Neural cell (in vitro differentiated cells): ENCODE measurements at regions not wholly inside any gene's neighbourhood (a gene's known extent, or its start where the extent isn't known, plus 50 kb on each side); places are given as distances from the start of the nearest gene placed in this dataset.
"Not testable (repeated sequence)": the region's sequence is repeated elsewhere in the genome, so short reads cannot be mapped to it uniquely, and the experiment has no call there.

Source experiments
- H2AFZ ChIP-seq: fragments of 200-600, 300-800 bp; sonication (generic), shearing (Covaris generic); 2 replicates; pipeline ENCODE4 v1.6.0; 2014; ENCODE audit warnings: low read depth, mild to moderate bottlenecking, antibody characterized with exemption, low read length, moderate library complexity
- H3F3A ChIP-seq: fragments of 200-600 bp; shearing (Covaris generic); 2 replicates; pipeline ENCODE4 v1.6.1; 2016; ENCODE audit warnings: mild to moderate bottlenecking, moderate library complexity, mixed read lengths, antibody characterized with exemption, low read length; ENCODE audit not compliant: insufficient read depth, poor library complexity, severe bottlenecking
- H3K27ac ChIP-seq: fragments of 200-600, 300-800 bp; sonication (generic), shearing (Covaris generic); 2 replicates; pipeline ENCODE4 v1.5.1; 2014; ENCODE audit warnings: mild to moderate bottlenecking, low read length, moderate library complexity
- H3K27me3 ChIP-seq: fragments of 300-800, 200-600 bp; sonication (generic), shearing (Covaris generic); 2 replicates; pipeline ENCODE4 v1.6.0; 2014; ENCODE audit warnings: mild to moderate bottlenecking, low read depth, low read length, moderate library complexity; ENCODE audit not compliant: insufficient read depth
- H3K36me3 ChIP-seq: fragments of 300-800, 200-600 bp; sonication (generic), shearing (Covaris generic); 2 replicates; pipeline ENCODE4 v1.5.1; 2014; ENCODE audit warnings: mild to moderate bottlenecking, antibody characterized with exemption, low read length, moderate library complexity; ENCODE audit not compliant: insufficient read depth
- H3K4me2 ChIP-seq: fragments of 300-800, 200-600 bp; sonication (generic), shearing (Covaris generic); 2 replicates; pipeline ENCODE4 v1.6.0; 2014; ENCODE audit warnings: mild to moderate bottlenecking, low read length
- H3K4me3 ChIP-seq: fragments of 300-800, 200-600 bp; sonication (generic), shearing (Covaris generic); 2 replicates; pipeline ENCODE4 v1.5.1; 2014; ENCODE audit warnings: mild to moderate bottlenecking, low read length, moderate library complexity
- H3K79me2 ChIP-seq: fragments of 200-600 bp; shearing (Covaris generic); replicated peaks from 2 replicates; pipeline ENCODE4 v1.6.0; 2014; ENCODE audit warnings: mild to moderate bottlenecking, low read length, moderate library complexity; ENCODE audit not compliant: insufficient read depth
- H3K9ac ChIP-seq: fragments of 300-800, 200-600 bp; sonication (generic), shearing (Covaris generic); 2 replicates; pipeline ENCODE4 v1.6.1; 2016; ENCODE audit warnings: mild to moderate bottlenecking, low read length, mixed read lengths
- H3K9me2 ChIP-seq: fragments of 200-600 bp; shearing (Covaris generic); 2 replicates; pipeline ENCODE4 v1.6.1; 2016; ENCODE audit warnings: mild to moderate bottlenecking, low read length, mixed read lengths; ENCODE audit not compliant: insufficient read depth
- H3K9me3 ChIP-seq: fragments of 200-600, 300-800 bp; sonication (generic), shearing (Covaris generic); 2 replicates; pipeline ENCODE4 v1.6.1; 2016; ENCODE audit warnings: mild to moderate bottlenecking, mixed run types, low read length, moderate library complexity, mixed read lengths
- H4K20me1 ChIP-seq: fragments of 200-600 bp; shearing (Covaris generic); 2 replicates; pipeline ENCODE4 v1.6.1; 2016; ENCODE audit warnings: mild to moderate bottlenecking, mixed run types; ENCODE audit not compliant: insufficient read depth
- EP300 ChIP-seq: fragments of 450-650 bp; conservative IDR thresholded peaks from 2 replicates; pipeline ENCODE4 v1.6.1; 2014; ENCODE audit warnings: antibody characterized with exemption, mild to moderate bottlenecking, moderate library complexity; ENCODE audit not compliant: poor library complexity, severe bottlenecking
- MXI1 ChIP-seq: fragments of 450-650 bp; conservative IDR thresholded peaks from 2 replicates; pipeline ENCODE4 v1.6.1; 2014; ENCODE audit warnings: antibody characterized with exemption, mild to moderate bottlenecking; ENCODE audit not compliant: poor library complexity, severe bottlenecking
- POLR2AphosphoS5 ChIP-seq: IDR thresholded peaks from 2 replicates; pipeline ENCODE4 v1.6.1; 2012
- RAD21 ChIP-seq: fragments of 450-650 bp; conservative IDR thresholded peaks from 2 replicates; pipeline ENCODE4 v1.6.1; 2014; ENCODE audit warnings: antibody characterized with exemption, mild to moderate bottlenecking, moderate library complexity
- TAF1 ChIP-seq: IDR thresholded peaks from 2 replicates; pipeline ENCODE4 v1.6.1; 2012; ENCODE audit warnings: low read depth

- TF ChIP-seq POLR2AphosphoS5 (no peak), TAF1 (no peak), MXI1 (no peak), EP300 (no peak), RAD21 (no peak)
- Histone ChIP-seq H3K27me3 (no peaks in the 10 kb centered on the region), H3K9me2 (no peaks in the 10 kb centered on the region), H3K79me2 (no peaks in the 10 kb centered on the region), H3F3A (no peaks in the 10 kb centered on the region), H3K9ac (no peak overlapping the region), H2AFZ (no peak overlapping the region), H3K4me3 (no peak overlapping the region), H3K27ac (no peak overlapping the region), H3K4me2 (no peak overlapping the region), H3K9me3 (no peaks in the 10 kb centered on the region), H3K36me3 (no peaks in the 10 kb centered on the region), H4K20me1 (no peaks in the 10 kb centered on the region)
Observed at GRCh38 chr10:27312854-27313253, 72.3 kb upstream of the ACBD5 start.

- not testable (repeated sequence) for H3K9ac ChIP-seq, H2AFZ ChIP-seq, H3K27ac ChIP-seq, H3F3A ChIP-seq, H3K36me3 ChIP-seq, H3K9me2 ChIP-seq, H4K20me1 ChIP-seq, H3K79me2 ChIP-seq, H3K4me3 ChIP-seq, H3K9me3 ChIP-seq, H3K27me3 ChIP-seq, H3K4me2 ChIP-seq
Observed at GRCh38 chr10:27311809-27312208, 71.2 kb upstream of the ACBD5 start.

GRCh38 chr10:27298522-27298850, 57.9 kb upstream of the ACBD5 start:
- not testable (repeated sequence) for H3F3A ChIP-seq, H3K79me2 ChIP-seq, H3K9me3 ChIP-seq, H2AFZ ChIP-seq, H4K20me1 ChIP-seq, H3K36me3 ChIP-seq, H3K9ac ChIP-seq, H3K4me2 ChIP-seq, H3K4me3 ChIP-seq, H3K27ac ChIP-seq, H3K27me3 ChIP-seq, H3K9me2 ChIP-seq

DNA sequence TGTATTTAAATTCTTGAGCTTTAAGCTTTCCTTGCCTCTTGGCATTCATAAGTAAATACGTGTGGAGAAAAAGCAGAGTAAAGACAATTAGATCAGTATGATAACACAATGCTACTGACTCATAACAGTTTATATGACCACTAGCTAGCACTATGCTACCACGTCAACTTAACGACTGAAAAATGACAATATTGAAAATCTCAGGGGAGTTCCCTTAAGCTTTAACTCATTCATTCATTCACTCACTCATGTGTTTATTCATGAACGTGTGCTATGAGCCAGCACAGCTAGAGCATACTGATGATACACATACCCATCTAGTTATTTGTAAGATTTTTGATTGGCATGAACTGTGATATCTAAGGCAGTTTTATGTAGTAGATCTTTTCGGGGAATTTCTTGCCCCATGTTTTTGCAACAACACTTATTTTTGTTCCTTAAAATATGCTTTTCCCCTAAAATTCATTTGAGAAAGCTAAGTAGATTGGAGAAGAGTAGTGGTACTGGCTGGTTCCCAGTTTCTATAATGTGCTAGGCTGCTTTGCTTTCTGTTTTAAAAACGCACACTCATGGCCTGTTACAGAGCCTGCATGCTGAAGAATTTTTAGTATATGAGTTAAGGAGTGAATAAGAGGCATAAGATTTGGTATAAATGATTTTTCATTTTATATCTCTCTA, 57.4 kb upstream of the ACBD5 start:
- Histone ChIP-seq H3F3A (no peaks in the 10 kb centered on the region), H3K9me3 (no peaks in the 10 kb centered on the region)

GRCh38 chr10:27296285-27296684, 55.7 kb upstream of the ACBD5 start:
- not testable (repeated sequence) for H3K9me2 ChIP-seq, H2AFZ ChIP-seq, H3K4me2 ChIP-seq, H3K27me3 ChIP-seq, H3K9me3 ChIP-seq, H3K9ac ChIP-seq, H3K79me2 ChIP-seq, H3F3A ChIP-seq, H3K4me3 ChIP-seq, H3K27ac ChIP-seq, H4K20me1 ChIP-seq, H3K36me3 ChIP-seq

More for the DNA sequence above, 57.4 kb upstream of the ACBD5 start:
- H3K9me2 ChIP-seq, result no peaks in the 10 kb centered on the region
- no peak overlapping the region for H3K4me2 ChIP-seq
- no peaks in the 10 kb centered on the region for H3K36me3 ChIP-seq
- no peaks in the 10 kb centered on the region for H3K27me3 ChIP-seq
- no peak overlapping the region for H3K27ac ChIP-seq
- H3K4me3 ChIP-seq, result no peak overlapping the region
- TF ChIP-seq RAD21, result no peak
- H3K9ac ChIP-seq, result no peak overlapping the region
- H4K20me1 ChIP-seq, result no peaks in the 10 kb centered on the region
- H2AFZ ChIP-seq, result no peak overlapping the region
- no peaks in the 10 kb centered on the region for H3K79me2 ChIP-seq

DNA sequence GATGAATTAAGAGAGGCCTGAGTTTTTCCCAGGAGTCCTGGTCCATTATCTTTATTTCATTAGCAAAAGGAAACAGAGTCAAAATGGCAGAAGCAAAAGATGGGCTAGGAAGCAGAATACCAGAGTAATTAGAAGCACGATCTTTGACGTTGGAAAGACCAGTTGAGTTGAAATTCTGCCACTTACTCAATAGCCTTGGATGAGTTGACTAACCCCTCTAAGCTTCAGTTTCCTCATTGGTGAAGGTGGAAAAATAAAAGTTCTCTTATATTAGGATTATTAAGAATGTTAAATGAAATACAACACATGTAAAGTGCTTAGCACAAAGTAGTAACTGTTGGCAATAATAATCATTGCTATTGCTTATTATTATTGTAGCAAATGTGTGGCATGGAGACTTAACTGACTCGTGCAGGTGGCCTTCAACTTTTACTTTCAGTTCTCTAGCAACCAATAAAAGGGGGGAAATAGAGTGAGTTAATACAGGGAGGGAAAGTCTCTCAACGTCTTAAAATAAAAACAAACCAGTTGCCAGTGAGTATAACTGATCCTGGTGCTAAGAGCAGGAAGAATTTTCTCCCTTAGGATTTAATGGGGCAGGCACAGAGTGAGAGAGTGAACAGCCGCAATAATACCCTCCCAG, 50.8 kb upstream of the ACBD5 start:
- not testable (repeated sequence) for H3K9ac ChIP-seq, H3K9me2 ChIP-seq

More for the DNA sequence above, 50.8 kb upstream of the ACBD5 start:
- H2AFZ ChIP-seq, H3K9me3 ChIP-seq, H3F3A ChIP-seq, H4K20me1 ChIP-seq, H3K4me3 ChIP-seq, H3K27me3 ChIP-seq, H3K27ac ChIP-seq, H3K36me3 ChIP-seq, H3K4me2 ChIP-seq, H3K79me2 ChIP-seq: not testable (repeated sequence)
